ENCODE measurements at regions not wholly inside any gene's neighbourhood (a gene's known extent, or its start where the extent isn't known, plus 50 kb on each side); places are given as distances from the start of the nearest gene placed in this dataset.

DNA sequence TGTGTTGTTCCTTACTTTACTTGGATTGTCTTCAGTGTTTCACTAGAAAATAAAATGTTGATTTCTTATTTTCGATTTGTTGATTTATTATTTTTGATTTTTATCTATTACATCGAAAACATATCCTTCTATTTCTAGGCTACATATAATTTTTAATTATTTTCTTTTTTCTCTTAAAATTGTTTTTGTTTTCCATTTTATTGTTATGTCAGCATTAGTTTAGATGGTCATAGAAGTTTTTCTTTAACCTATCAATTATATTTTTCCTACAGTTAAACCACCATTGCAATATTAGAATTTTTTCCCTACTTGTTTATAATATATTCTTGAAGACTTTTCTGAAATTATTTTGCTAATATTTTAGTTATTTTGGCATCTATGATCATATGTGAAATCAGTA, 1685.1 kb downstream of the RPA4 start:
- H3K4me3 ChIP-seq, result no peak overlapping the region
- H3K9ac ChIP-seq (ENCODE audit: low read depth in 2 of 2, low read length in 2 of 2), result no peak overlapping the region
- H3K9me3 ChIP-seq, result no peaks in the 10 kb centered on the region
- intact Hi-C loops (cut with DNase I), result no loop called here
- no peaks in the 10 kb centered on the region for H3K4me1 ChIP-seq
- no peak for DNase-seq
- H3K27ac ChIP-seq, result no peak overlapping the region
- H3K36me3 ChIP-seq, result no peaks in the 10 kb centered on the region
- no peak for TF ChIP-seq CTCF (IDR thresholded peaks at IDR 0.05)
- H3K27me3 ChIP-seq, result no peaks in the 10 kb centered on the region

- no peak for TF ChIP-seq CTCF (IDR thresholded peaks at IDR 0.05)
- Histone ChIP-seq H3K9ac (ENCODE audit: low read depth in 2 of 2, low read length in 2 of 2) (no peak overlapping the region), H3K9me3 (no peaks in the 10 kb centered on the region), H3K27ac (no peak overlapping the region), H3K36me3 (no peaks in the 10 kb centered on the region), H3K27me3 (no peaks in the 10 kb centered on the region), H3K4me3 (no peak overlapping the region), H3K4me1 (no peaks in the 10 kb centered on the region)
- DNase-seq, result no peak
- intact Hi-C loops (cut with DNase I), result no loop called here
Observed at GRCh38 chrX:98605941-98606340, 1722.2 kb downstream of the RPA4 start.

DNA sequence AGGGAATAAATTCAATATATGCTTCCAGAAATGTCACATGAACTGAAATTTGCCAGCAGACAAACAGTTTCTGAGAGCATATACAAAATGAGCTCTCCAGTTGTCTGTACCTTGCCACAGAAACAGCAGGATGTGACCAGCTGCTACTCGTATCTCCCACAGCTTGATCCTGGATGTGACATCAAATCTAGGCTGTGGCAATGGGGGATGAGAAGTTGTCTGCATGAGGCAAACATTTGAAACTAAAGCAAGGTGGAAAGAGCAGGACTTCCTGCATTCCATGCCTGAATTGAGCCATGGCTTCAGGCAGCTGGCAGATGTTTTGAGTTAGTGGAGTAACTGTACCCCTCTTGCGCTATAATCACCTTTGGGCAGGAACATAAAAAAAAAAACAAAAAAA, 1724.0 kb downstream of the RPA4 start:
- no peaks in the 10 kb centered on the region for H3K9me3 ChIP-seq
- H3K27me3 ChIP-seq, result no peaks in the 10 kb centered on the region
- H3K4me3 ChIP-seq, result no peak overlapping the region
- DNase-seq, result no peak
- no peaks in the 10 kb centered on the region for H3K4me1 ChIP-seq
- H3K27ac ChIP-seq, result no peak overlapping the region
- no peak for TF ChIP-seq CTCF (IDR thresholded peaks at IDR 0.05)
- H3K9ac ChIP-seq (ENCODE audit: low read depth in 2 of 2, low read length in 2 of 2), result no peak overlapping the region
- H3K36me3 ChIP-seq, result no peaks in the 10 kb centered on the region
- intact Hi-C loops (cut with DNase I), result no loop called here

- no peak for DNase-seq
- no peak overlapping the region for H3K9ac ChIP-seq (ENCODE audit: low read depth in 2 of 2, low read length in 2 of 2)
- intact Hi-C loops (cut with DNase I), result no loop called here
- H3K4me3 ChIP-seq, result no peak overlapping the region
- H3K9me3 ChIP-seq, result no peaks in the 10 kb centered on the region
- no peak overlapping the region for H3K27ac ChIP-seq
- no peak for TF ChIP-seq CTCF (IDR thresholded peaks at IDR 0.05)
- no peaks in the 10 kb centered on the region for H3K36me3 ChIP-seq
- no peaks in the 10 kb centered on the region for H3K27me3 ChIP-seq
- H3K4me1 ChIP-seq, result no peaks in the 10 kb centered on the region
Observed at GRCh38 chrX:98627645-98628044, 1743.9 kb downstream of the RPA4 start.

- DNase-seq, result no peak
- H3K27ac ChIP-seq, result no peak overlapping the region
- no peaks in the 10 kb centered on the region for H3K36me3 ChIP-seq
- H3K9ac ChIP-seq (ENCODE audit: low read depth in 2 of 2, low read length in 2 of 2), result no peak overlapping the region
- H3K4me1 ChIP-seq, result no peaks in the 10 kb centered on the region
- no peaks in the 10 kb centered on the region for H3K27me3 ChIP-seq
- intact Hi-C loops (cut with DNase I), result no loop called here
- no peak for TF ChIP-seq CTCF (IDR thresholded peaks at IDR 0.05)
- H3K4me3 ChIP-seq, result no peak overlapping the region
- no peaks in the 10 kb centered on the region for H3K9me3 ChIP-seq
Observed at GRCh38 chrX:98637451-98637850, 1753.7 kb downstream of the RPA4 start.

- Histone ChIP-seq H3K4me1 (no peaks in the 10 kb centered on the region), H3K4me3 (no peak overlapping the region), H3K36me3 (no peaks in the 10 kb centered on the region), H3K9ac (ENCODE audit: low read depth in 2 of 2, low read length in 2 of 2) (no peak overlapping the region), H3K9me3 (no peaks in the 10 kb centered on the region), H3K27ac (no peak overlapping the region), H3K27me3 (no peaks in the 10 kb centered on the region)
- no peak for TF ChIP-seq CTCF (IDR thresholded peaks at IDR 0.05)
- intact Hi-C loops (cut with DNase I), result no loop called here
- DNase-seq, result no peak
Observed at GRCh38 chrX:98646351-98646750, 1762.6 kb downstream of the RPA4 start.

All from colonic mucosa (tissue), 4 donors.